OCI-LY1 (cell line): ENCODE measurements at regions not wholly inside any gene's neighbourhood (a gene's known extent, or its start where the extent isn't known, plus 50 kb on each side); places are given as distances from the start of the nearest gene placed in this dataset.

Experiments
- H2AFZ ChIP-seq: fragments of 200-600 bp; sonication (generic), shearing (Covaris generic); 2 replicates; pipeline ENCODE4 v1.6.0; 2014; ENCODE audit warnings: antibody characterized with exemption, mild to moderate bottlenecking, low read length
- H3F3A ChIP-seq: fragments of 200-600 bp; sonication (generic), shearing (Covaris generic); 2 replicates; pipeline ENCODE4 v1.6.0; 2014; ENCODE audit warnings: mild to moderate bottlenecking, antibody characterized with exemption, low read length, moderate library complexity; ENCODE audit not compliant: insufficient read depth
- H3K27ac ChIP-seq: fragments of 200-600 bp; sonication (generic); 2 replicates; pipeline ENCODE4 v1.5.1; 2014; ENCODE audit warnings: low read length, mixed run types, mild to moderate bottlenecking, low read depth; ENCODE audit not compliant: poor library complexity, severe bottlenecking
- H3K27me3 ChIP-seq: fragments of 200-600 bp; sonication (generic); 2 replicates; pipeline ENCODE4 v1.6.0; 2014; ENCODE audit warnings: antibody characterized with exemption, mild to moderate bottlenecking, low read length, moderate library complexity; ENCODE audit not compliant: insufficient read depth
- H3K36me3 ChIP-seq: fragments of 200-600 bp; sonication (generic); 2 replicates; pipeline ENCODE4 v1.6.1; 2014; ENCODE audit warnings: mild to moderate bottlenecking, antibody characterized with exemption, low read length, moderate library complexity, mixed read lengths; ENCODE audit not compliant: insufficient read depth
- H3K4me1 ChIP-seq: fragments of 200-600 bp; sonication (generic); 2 replicates; pipeline ENCODE4 v1.5.1; 2014; ENCODE audit warnings: mild to moderate bottlenecking, low read length, moderate library complexity; ENCODE audit not compliant: insufficient read depth, severe bottlenecking
- H3K4me2 ChIP-seq: fragments of 200-600 bp; sonication (generic), shearing (Covaris generic); 2 replicates; pipeline ENCODE4 v1.6.1; 2014; ENCODE audit warnings: low read length
- H3K4me3 ChIP-seq: fragments of 200-600 bp; sonication (generic); 2 replicates; pipeline ENCODE4 v1.5.1; 2014; ENCODE audit warnings: low read length, low read depth, mild to moderate bottlenecking, mixed read lengths; ENCODE audit not compliant: poor library complexity, severe bottlenecking
- H3K79me2 ChIP-seq: fragments of 200-600 bp; shearing (Covaris generic); 2 replicates; pipeline ENCODE4 v1.6.1; 2016; ENCODE audit warnings: mixed run types, low read length, mixed read lengths; ENCODE audit not compliant: insufficient read depth
- H3K9ac ChIP-seq: fragments of 200-600 bp; sonication (generic), shearing (Covaris generic); 2 replicates; pipeline ENCODE4 v1.6.1; 2014; ENCODE audit warnings: mild to moderate bottlenecking, low read length, mixed read lengths
- H3K9me2 ChIP-seq: fragments of 200-600 bp; sonication (generic), shearing (Covaris generic); 2 replicates; pipeline ENCODE4 v1.6.1; 2014; ENCODE audit warnings: low read depth, mild to moderate bottlenecking, low read length, mixed read lengths
- H3K9me3 ChIP-seq: fragments of 200-600 bp; shearing (Covaris generic); 2 replicates; pipeline ENCODE4 v1.6.1; 2014; ENCODE audit warnings: low read length, mixed read lengths
- H4K20me1 ChIP-seq: fragments of 200-600 bp; sonication (generic), shearing (Covaris generic); 2 replicates; pipeline ENCODE4 v1.6.0; 2016; ENCODE audit warnings: mild to moderate bottlenecking, low read length; ENCODE audit not compliant: insufficient read depth
- CTCF ChIP-seq: fragments of 200-600 bp; sonication (generic), shearing (Covaris generic); IDR thresholded peaks from 2 replicates; pipeline ENCODE4 v1.5.1; 2017; ENCODE audit warnings: mild to moderate bottlenecking, antibody characterized with exemption, low read length, moderate library complexity, mixed read lengths
- EZH2 ChIP-seq: fragments of 200-600 bp; sonication (generic), shearing (Covaris generic); IDR thresholded peaks from 2 replicates; pipeline ENCODE4 v1.8.0; 2017; ENCODE audit warnings: borderline replicate concordance, mixed run types, mild to moderate bottlenecking, antibody characterized with exemption, low read length, moderate library complexity, mixed read lengths

- Histone ChIP-seq H3K9me3 (no peaks in the 10 kb centered on the region), H2AFZ (no peak overlapping the region), H3K4me2 (no peak overlapping the region), H3K9me2 (no peaks in the 10 kb centered on the region), H3K4me3 (no peak overlapping the region), H3K27ac (no peak overlapping the region), H3K27me3 (no peaks in the 10 kb centered on the region), H3K9ac (no peak overlapping the region), H3K79me2 (no peaks in the 10 kb centered on the region), H3F3A (no peaks in the 10 kb centered on the region), H3K36me3 (no peaks in the 10 kb centered on the region), H4K20me1 (no peaks in the 10 kb centered on the region), H3K4me1 (no peaks in the 10 kb centered on the region)
- TF ChIP-seq EZH2, result no peak
- no peak for TF ChIP-seq CTCF
Measured at GRCh38 chr2:217340899-217341298, 481.0 kb upstream of the TNP1 start.

DNA sequence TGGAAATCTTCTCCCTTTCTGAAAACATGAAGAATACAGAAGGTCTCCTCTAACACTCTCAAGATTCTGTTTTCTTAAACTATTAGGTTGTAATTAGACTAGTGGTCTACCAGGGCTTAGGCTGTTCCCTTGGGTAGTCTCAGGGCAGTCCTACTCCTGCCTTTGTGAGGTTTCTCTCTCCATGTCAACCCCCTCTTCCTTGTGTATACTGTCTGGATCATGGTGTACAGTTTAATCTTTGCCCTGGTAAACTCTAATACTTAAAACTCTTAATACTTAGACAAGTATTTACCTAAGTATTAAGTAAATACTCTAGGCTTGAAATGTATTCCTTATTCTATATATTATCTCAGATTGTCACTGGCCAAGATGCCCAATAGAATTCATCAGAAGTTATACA, 480.3 kb upstream of the TNP1 start:
- no peak overlapping the region for H3K4me3 ChIP-seq
- H3K4me2 ChIP-seq, result no peak overlapping the region
- no peaks in the 10 kb centered on the region for H4K20me1 ChIP-seq
- H3K4me1 ChIP-seq, result no peaks in the 10 kb centered on the region
- H3K9me3 ChIP-seq, result no peaks in the 10 kb centered on the region
- no peaks in the 10 kb centered on the region for H3K27me3 ChIP-seq
- H3F3A ChIP-seq, result no peaks in the 10 kb centered on the region
- H2AFZ ChIP-seq, result no peak overlapping the region
- H3K79me2 ChIP-seq, result no peaks in the 10 kb centered on the region
- H3K9me2 ChIP-seq, result no peaks in the 10 kb centered on the region
- no peaks in the 10 kb centered on the region for H3K36me3 ChIP-seq
- H3K27ac ChIP-seq, result no peak overlapping the region
- no peak for TF ChIP-seq CTCF
- no peak for TF ChIP-seq EZH2
- no peak overlapping the region for H3K9ac ChIP-seq

GRCh38 chr2:217339753-217340152, 479.9 kb upstream of the TNP1 start:
- Histone ChIP-seq H3K9ac (no peak overlapping the region), H3K4me2 (no peak overlapping the region), H3K27ac (no peak overlapping the region), H3K4me1 (no peaks in the 10 kb centered on the region), H3K79me2 (no peaks in the 10 kb centered on the region), H3K9me3 (no peaks in the 10 kb centered on the region), H4K20me1 (no peaks in the 10 kb centered on the region), H3K4me3 (no peak overlapping the region), H3K27me3 (no peaks in the 10 kb centered on the region), H3K9me2 (no peaks in the 10 kb centered on the region), H3F3A (no peaks in the 10 kb centered on the region), H3K36me3 (no peaks in the 10 kb centered on the region), H2AFZ (no peak overlapping the region)
- TF ChIP-seq EZH2 (no peak), CTCF (no peak)
